Kidney (tissue), 13 donors: ENCODE measurements at regions not wholly inside any gene's neighbourhood (a gene's known extent, or its start where the extent isn't known, plus 50 kb on each side); places are given as distances from the start of the nearest gene placed in this dataset.

Experiments used
- DNase-seq, 5 donors: peaks; one replicate each; pipeline ENCODE4 v3.0.0-alpha.2; 2013 to 2020
- FAIRE-seq: peaks from 2 replicates; lab custom pipeline; 2012; peaks lifted over from hg19 to GRCh38; lab: Jason Lieb, UNC
- H3K27ac ChIP-seq, 2 donors: one replicate each; pipeline ENCODE4 v1.7.0; 2013; ENCODE audit warnings: low read depth in 2 of 2, low read length in 2 of 2, inconsistent platforms in 1 of 2
- H3K27me3 ChIP-seq: one replicate; pipeline ENCODE4 v1.7.1; 2013; ENCODE audit warnings: low read length, inconsistent platforms; ENCODE audit not compliant: control insufficient read depth, insufficient read depth
- H3K36me3 ChIP-seq, 3 donors: one replicate each; pipeline versions ENCODE4 v1.7.0 to v1.7.1; 2013; ENCODE audit warnings: low read length in 3 of 3, control low read depth in 1 of 3, inconsistent platforms in 1 of 3; ENCODE audit not compliant: insufficient read depth in 3 of 3, control insufficient read depth in 2 of 3
- H3K4me1 ChIP-seq, 3 donors: one replicate each; pipeline versions ENCODE4 v1.7.0 to v1.7.1; 2013; ENCODE audit warnings: low read length in 3 of 3, inconsistent platforms in 1 of 3, low read depth in 1 of 3; ENCODE audit not compliant: control insufficient read depth in 2 of 3, insufficient read depth in 2 of 3
- H3K4me3 ChIP-seq, 3 donors: one replicate each; pipeline versions ENCODE4 v1.7.0 to v1.8.1; 2013; ENCODE audit warnings: low read length in 3 of 3, control low read depth in 1 of 3, inconsistent platforms in 1 of 3
- H3K9ac ChIP-seq, 3 donors: one replicate each; pipeline versions ENCODE4 v1.7.0 to v1.7.1; 2013; ENCODE audit warnings: low read length in 3 of 3, control low read depth in 1 of 3, inconsistent platforms in 1 of 3
- H3K9me3 ChIP-seq, 3 donors: one replicate each; pipeline versions ENCODE4 v1.7.0 to v1.7.1; 2013; ENCODE audit warnings: low read length in 3 of 3, control low read depth in 1 of 3, inconsistent platforms in 1 of 3; ENCODE audit not compliant: control insufficient read depth in 2 of 3, insufficient read depth in 1 of 3
- CTCF ChIP-seq: IDR thresholded peaks from 3 replicates; pipeline ENCODE4 v1.5.1; 2012; ENCODE audit warnings: mild to moderate bottlenecking, moderate library complexity, borderline replicate concordance; ENCODE audit not compliant: insufficient read depth; ENCODE audit errors: extremely low read depth
- intact Hi-C: fragments of 100-400 bp; cut with DNase I; formaldehyde crosslinking; loops from one replicate; pipeline ENCODE4 v1.11.1; 2022
- donor health status: control.
- donor health status: control.
- donor health status: control.
- donor health status: control.
- donor health status: control.
- donor health status: DM: yes; HTN: yes; CAD: no.
- donor health status: Normal renal cell carcinoma (clear cell type).

GRCh38 chr3:164479406-164479805 lies 598.9 kb downstream of the SI start:
- Histone ChIP-seq H3K9ac (no peak overlapping the region), H3K36me3 (no peaks in the 10 kb centered on the region), H3K4me3 (no peak overlapping the region), H3K4me1 (no peaks in the 10 kb centered on the region), H3K27me3 (no peaks in the 10 kb centered on the region), H3K9me3 (no peaks in the 10 kb centered on the region), H3K27ac (no peak overlapping the region)
- DNase-seq, result no peak
- TF ChIP-seq CTCF, result no peak
- intact Hi-C loops, result no loop called here
- peak; percentile 11 for FAIRE-seq

GRCh38 chr3:164478323-164478722 lies 600.0 kb downstream of the SI start:
- Histone ChIP-seq H3K36me3 (no peaks in the 10 kb centered on the region), H3K9ac (no peak overlapping the region), H3K4me1 (no peaks in the 10 kb centered on the region), H3K27me3 (no peaks in the 10 kb centered on the region), H3K4me3 (no peak overlapping the region), H3K27ac (no peak overlapping the region), H3K9me3 (no peaks in the 10 kb centered on the region)
- intact Hi-C loops, result no loop called here
- DNase-seq (no peak), FAIRE-seq (no peak)
- no peak for TF ChIP-seq CTCF

GRCh38 chr3:164477403-164477802 lies 600.9 kb downstream of the SI start:
- no peak overlapping the region for H3K4me3 ChIP-seq
- no peak overlapping the region for H3K9ac ChIP-seq
- H3K36me3 ChIP-seq, result no peaks in the 10 kb centered on the region
- no peak for TF ChIP-seq CTCF
- H3K27ac ChIP-seq, result no peak overlapping the region
- FAIRE-seq, result no peak
- no peak for DNase-seq
- no peaks in the 10 kb centered on the region for H3K4me1 ChIP-seq
- no peaks in the 10 kb centered on the region for H3K27me3 ChIP-seq
- intact Hi-C loops, result no loop called here
- H3K9me3 ChIP-seq, result no peaks in the 10 kb centered on the region

- H3K27ac ChIP-seq, result no peak overlapping the region
- no peak overlapping the region for H3K9ac ChIP-seq
- H3K9me3 ChIP-seq, result no peaks in the 10 kb centered on the region
- no peak overlapping the region for H3K4me3 ChIP-seq
- no peak for DNase-seq
- no peak for TF ChIP-seq CTCF
- no peaks in the 10 kb centered on the region for H3K27me3 ChIP-seq
- no peak for FAIRE-seq
- H3K4me1 ChIP-seq, result no peaks in the 10 kb centered on the region
- no peaks in the 10 kb centered on the region for H3K36me3 ChIP-seq
- intact Hi-C loops, result no loop called here
Measured at GRCh38 chr3:164476631-164477030, 601.7 kb downstream of the SI start.
